ENCODE measurements at regions not wholly inside any gene's neighbourhood (a gene's known extent, or its start where the extent isn't known, plus 50 kb on each side); places are given as distances from the start of the nearest gene placed in this dataset.

- Histone ChIP-seq H2AK9ac (replicated peaks; ENCODE audit: low read depth, low read length, poor library complexity) (no peak overlapping the region), H3K56ac (ENCODE audit: extremely low read depth, insufficient read depth, low read length) (no peak overlapping the region)
Measured at GRCh38 chr2:96438589-96438988, 66.6 kb downstream of the NEURL3 start.

More at GRCh38 chr2:96438589-96438988, 66.6 kb downstream of the NEURL3 start:
- Histone ChIP-seq H3K9ac (ENCODE audit: low read depth, low read length) (no peak overlapping the region), H2BK5ac (ENCODE audit: low read depth, low read length, poor library complexity, severe bottlenecking) (no peak overlapping the region), H2BK120ac (ENCODE audit: low read depth, low read length) (no peak overlapping the region), H2BK15ac (ENCODE audit: low read depth, low read length) (no peak overlapping the region), H2AFZ (replicated peaks; ENCODE audit: low read length, poor library complexity) (no peak overlapping the region), H3K4me3 (ENCODE audit: insufficient read depth, low read depth, low read length) (no peak overlapping the region), H3K4ac (ENCODE audit: low read depth, low read length) (no peak overlapping the region), H4K5ac (ENCODE audit: low read depth, low read length) (no peak overlapping the region), H4K8ac (ENCODE audit: low read depth in 2 of 2, low read length in 2 of 2) (no peak overlapping the region), H4K91ac (ENCODE audit: insufficient read depth, low read depth, low read length) (no peak overlapping the region), H2AK5ac (ENCODE audit: low read depth, low read length) (no peak overlapping the region), H4K20me1 (ENCODE audit: insufficient read depth, low read length) (no peaks in the 10 kb centered on the region), H3K4me2 (ENCODE audit: low read depth, low read length) (no peak overlapping the region), H3K23ac (ENCODE audit: low read depth, low read length) (no peak overlapping the region), H3K4me1 (ENCODE audit: control insufficient read depth, insufficient read depth, low read length) (no peaks in the 10 kb centered on the region), H3K36me3 (ENCODE audit: control insufficient read depth, insufficient read depth, low read length) (no peaks in the 10 kb centered on the region), H3K9me1 (ENCODE audit: insufficient read depth, low read length) (no peaks in the 10 kb centered on the region), H3K79me1 (ENCODE audit: low read depth in 1 of 2, low read length in 2 of 2) (no peaks in the 10 kb centered on the region), H3K9me3 (ENCODE audit: control insufficient read depth, insufficient read depth, low read length) (peaks cover 2% of the 10 kb centered on the region; the same call in 1 of the 2 replicates), H3K18ac (ENCODE audit: low read depth, low read length) (no peak overlapping the region), H2BK20ac (ENCODE audit: low read depth, low read length) (no peak overlapping the region), H3K14ac (replicated peaks; ENCODE audit: low read depth, low read length) (no peak overlapping the region), H3K27ac (ENCODE audit: insufficient read depth, low read length) (no peak overlapping the region), H3K27me3 (ENCODE audit: control insufficient read depth, insufficient read depth, low read length) (peaks cover 4% of the 10 kb centered on the region; the same call in 1 of the 2 replicates)
- WGBS, 2 experiments (ENCODE audit: extremely low coverage in 2 of 2, insufficient read length in 1 of 2) = no CpG with 5 or more reads among the region's 1 CpG
- dilution Hi-C loops (cut with HindIII; ENCODE audit: low sequenced_read_pairs, unreplicated experiment) = no loop called here
- ATAC-seq (ENCODE audit: low read depth) (no peak), DNase-seq (no peak)
- POLR2A ChIA-PET (ENCODE audit: unreplicated experiment) = no interaction called here
- intact Hi-C loops (cut with micrococcal nuclease) = no loop called here
- in situ Hi-C loops (cut with MboI; ENCODE audit: low sequenced_read_pairs) = no loop called here
- TF ChIP-seq USF2 (IDR thresholded peaks at IDR 0.05; ENCODE audit: low read depth, low read length) (no peak), CEBPB (IDR thresholded peaks at IDR 0.05; ENCODE audit: low read depth, low read length) (no peak), SMC3 (IDR thresholded peaks at IDR 0.05; ENCODE audit: low read depth, low read length) (no peak), CTCF (conservative IDR thresholded peaks at IDR 0.05; ENCODE audit: low read depth, low read length) (no peak), BHLHE40 (IDR thresholded peaks at IDR 0.05; ENCODE audit: low read depth, low read length) (no peak), RFX5 (IDR thresholded peaks at IDR 0.05; ENCODE audit: low read depth, low read length) (no peak), CHD1 (IDR thresholded peaks at IDR 0.05; ENCODE audit: low read depth, low read length) (no peak), FOS (IDR thresholded peaks at IDR 0.05; ENCODE audit: low read depth, low read length) (no peak), NFE2L2 (IDR thresholded peaks at IDR 0.05; ENCODE audit: low read depth, low read length) (no peak), MAFK (IDR thresholded peaks at IDR 0.05; ENCODE audit: low read depth, low read length) (no peak), POLR2A (IDR thresholded peaks at IDR 0.05; ENCODE audit: low read depth, low read length) (no peak), RAD21 (IDR thresholded peaks at IDR 0.05; ENCODE audit: low read length) (no peak)
- CTCF ChIA-PET = no interaction called here
- BruUV-seq (replicated peaks) = no TSS peak
